Fibroblast of skin of scalp (primary cell): ENCODE measurements at regions not wholly inside any gene's neighbourhood (a gene's known extent, or its start where the extent isn't known, plus 50 kb on each side); places are given as distances from the start of the nearest gene placed in this dataset.

Experiments used
- DNase-seq: peaks from one replicate; pipeline ENCODE4 v3.0.0-alpha.2; 2013

DNA sequence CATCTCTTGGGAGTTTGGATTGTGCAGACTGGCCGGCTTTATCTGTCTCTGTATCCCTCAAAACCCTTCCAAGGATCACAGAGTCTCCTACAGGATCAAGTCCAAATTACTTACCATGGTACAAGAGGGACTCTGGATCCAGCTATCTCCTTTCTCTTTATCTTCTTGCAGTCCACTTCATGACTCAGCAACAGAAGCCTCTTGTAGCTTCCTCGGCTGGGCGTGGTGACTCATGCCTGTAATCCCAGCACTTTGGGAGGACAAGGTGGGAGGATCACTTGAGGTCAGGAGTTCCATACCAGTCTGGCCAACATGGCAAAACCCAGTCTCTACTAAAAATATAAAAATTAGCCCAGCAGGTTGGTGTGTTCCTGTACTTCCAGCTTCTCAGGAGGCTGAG lies 189.7 kb downstream of the BCAT1 start:
- DNase-seq: no peak

DNA sequence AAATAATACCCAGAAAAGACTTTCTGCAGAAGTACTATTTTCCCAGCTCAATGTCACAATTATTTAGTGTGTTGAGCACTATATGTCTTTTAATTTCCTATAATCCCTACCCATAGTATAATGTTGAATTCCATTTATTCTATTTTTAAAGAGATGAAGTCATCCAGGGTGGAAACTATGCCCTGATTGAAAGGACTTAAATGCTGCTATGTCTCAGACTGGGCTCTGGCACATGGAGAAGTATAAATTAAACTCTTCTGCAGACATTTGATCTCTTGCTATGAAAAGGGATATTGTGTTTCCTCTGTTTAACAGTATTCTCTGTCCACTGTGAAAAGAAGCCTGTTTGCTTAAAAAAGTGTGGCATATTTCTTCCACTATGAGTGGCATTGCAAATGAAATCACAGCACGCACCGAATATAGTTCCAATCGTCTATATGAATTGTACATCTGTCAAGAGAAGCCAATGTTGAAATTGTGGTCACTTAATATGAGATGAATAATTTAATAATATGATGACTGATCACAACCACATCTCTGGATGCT lies 192.3 kb downstream of the BCAT1 start:
- no peak for DNase-seq

DNA sequence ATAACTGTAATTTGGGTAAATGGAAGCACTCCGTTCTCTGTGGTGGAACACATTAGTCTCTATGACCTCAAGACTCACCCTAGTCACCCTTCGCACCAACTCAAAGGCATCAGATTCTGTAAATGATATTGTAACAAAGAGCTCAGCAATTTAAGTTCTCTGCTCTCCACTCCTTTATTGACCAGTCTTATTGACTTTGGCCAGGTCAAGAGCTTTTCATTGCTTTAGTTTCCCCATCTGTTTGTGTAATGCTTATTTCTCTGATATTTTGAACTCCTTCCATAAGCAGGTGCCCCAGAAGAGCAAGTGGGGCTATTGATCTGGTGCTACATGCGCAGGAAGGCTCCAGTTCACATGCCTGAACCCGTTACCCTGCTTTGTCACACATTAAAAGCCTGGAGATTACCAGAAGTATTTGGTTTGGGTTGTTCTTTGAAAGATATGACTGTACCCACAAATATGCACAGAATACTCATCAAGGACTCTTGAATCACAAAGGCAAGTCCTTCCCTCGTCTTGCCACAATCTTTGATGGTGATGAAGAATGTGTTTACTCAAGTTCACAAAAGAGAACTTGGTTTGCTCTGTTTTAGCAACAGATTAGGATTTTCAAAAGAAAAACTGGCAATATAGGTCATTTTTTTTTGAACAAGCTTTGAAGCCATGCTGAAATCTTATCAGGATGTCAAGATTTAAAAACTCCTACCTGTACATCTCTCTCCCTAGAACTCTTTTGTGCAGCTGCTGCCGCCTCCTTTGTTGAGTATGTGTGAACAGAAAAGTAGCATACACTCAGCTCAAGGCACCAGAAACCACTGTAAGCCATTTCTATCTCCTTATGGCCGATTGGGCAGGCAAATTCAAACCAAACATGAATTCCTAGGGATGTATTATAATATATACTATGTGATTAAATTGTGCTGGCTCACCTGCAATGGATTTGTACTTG lies 193.9 kb downstream of the BCAT1 start:
- DNase-seq: peak; percentile 78

DNA sequence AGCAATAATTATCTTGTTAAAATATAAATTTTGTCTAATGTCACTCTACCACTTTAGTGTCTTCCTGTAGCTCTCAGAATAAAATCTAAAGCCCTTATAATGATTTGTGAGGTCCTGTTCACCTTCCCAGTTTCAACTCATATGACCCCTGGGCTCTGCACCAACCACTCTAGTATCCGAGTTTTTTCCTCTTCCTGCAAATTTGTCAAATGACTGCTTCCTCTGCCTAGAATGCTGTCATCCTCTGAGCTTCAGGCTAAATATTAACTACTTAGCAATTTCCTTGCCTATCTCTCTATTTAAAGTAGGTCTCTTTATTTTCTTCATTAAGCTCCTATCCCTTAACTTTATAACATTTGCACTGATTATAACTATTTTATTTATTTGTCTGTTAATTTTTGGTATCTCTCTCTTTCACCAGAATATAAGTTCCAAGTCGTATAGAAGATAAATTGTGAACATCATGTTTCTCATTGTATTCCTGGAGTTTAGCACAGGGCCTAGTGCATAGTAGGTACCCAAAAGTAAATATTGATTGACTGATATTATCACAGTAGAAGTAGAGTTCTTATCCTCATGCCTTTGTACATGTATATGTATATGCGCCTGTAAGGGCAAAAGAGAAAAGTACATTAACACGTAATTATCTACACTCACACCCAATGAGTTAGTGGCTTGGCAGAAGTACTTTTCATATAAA lies 196.0 kb downstream of the BCAT1 start:
- no peak for DNase-seq

DNA sequence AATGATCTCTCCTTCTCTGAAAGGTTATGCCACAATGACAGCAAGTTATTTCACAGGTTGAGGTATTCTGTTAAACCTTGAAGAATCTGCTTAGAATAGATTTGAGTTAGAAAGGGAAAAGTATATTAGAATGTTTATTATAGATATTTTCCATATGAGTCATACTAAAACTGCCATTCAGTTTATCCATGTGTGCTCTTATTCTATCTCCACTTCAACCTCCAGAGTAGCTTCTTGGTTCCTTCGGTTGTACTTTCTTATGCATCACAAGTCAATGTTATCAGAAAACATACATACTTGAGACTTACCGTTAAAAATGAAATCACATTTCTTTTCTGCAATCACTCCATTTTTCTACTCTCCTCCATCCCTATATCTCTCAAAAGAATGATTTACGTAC lies 197.7 kb downstream of the BCAT1 start:
- no peak for DNase-seq

DNA sequence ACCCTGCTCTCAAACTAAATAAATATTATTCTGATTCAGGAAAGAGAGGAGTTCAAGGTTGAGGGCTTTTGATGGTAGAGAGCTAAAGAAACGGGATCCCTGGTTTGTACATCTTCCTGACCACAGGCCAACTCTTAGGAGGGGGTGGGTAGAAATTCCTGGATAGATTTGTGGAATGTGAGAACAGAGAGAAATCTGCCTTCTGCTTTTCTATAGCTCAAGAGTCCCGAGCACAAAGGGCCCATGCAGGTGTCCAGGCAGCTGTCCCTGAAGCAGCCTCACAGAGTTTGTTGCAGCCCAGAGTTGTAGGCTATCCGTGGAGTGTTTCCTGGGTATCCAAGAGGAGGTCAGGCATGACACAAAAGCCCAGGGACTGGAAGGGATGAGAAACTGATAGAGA lies 198.6 kb downstream of the BCAT1 start:
- DNase-seq: no peak

DNA sequence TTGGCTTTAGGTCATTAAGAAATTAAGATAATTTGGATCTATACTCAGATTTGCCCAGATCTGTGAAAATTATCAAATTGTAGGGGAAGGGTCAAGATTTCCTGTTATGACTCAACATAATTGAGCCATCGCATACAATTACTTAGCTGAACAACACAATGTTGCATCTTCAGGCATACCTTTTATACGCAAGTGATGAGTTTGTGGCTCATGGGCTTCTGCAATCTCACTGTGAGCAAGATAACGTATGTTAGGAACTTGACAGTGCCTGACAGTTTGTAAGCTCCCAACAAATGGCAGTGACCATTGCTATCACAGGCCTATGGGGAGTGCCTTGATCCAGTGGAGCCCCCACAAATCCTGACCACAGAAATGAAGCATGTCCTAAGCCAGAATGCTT lies 199.7 kb downstream of the BCAT1 start:
- no peak for DNase-seq

DNA sequence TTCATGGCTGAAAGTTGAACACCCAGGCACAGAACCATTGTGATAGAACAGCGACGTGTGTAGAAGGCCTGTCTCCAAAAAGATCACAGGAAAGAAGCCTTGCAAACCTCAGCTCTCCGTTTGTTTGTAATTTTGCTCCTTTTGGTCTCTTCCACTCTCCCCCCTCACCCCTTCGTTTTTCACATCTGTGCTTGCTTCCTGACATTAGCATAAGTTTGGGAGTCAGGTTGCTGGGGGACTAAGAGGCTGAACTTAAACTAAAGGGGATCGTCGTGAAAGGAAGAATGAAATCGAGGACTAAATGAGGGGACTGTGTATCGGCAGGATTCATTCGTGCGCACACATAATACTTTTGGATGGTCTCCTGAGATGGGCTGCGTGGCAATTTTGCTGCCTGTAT lies 200.6 kb downstream of the BCAT1 start:
- DNase-seq: no peak

DNA sequence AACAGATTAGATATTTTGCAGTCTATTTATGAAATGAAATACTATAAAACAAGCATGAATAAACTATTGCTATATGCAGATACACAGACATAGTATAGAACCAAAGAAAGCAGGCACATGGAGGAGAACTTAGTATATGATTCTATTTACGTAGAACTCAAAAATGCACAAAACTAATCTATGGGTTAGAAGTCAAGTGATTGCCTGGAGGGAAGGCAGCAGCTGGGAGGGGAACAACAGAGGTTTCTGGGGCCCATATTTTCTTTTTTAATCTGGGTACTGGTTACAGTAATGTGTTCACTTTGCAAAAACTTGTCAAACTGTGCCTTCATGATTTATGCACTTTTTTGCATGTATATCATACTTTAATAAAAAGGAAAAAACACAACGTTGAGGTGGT lies 202.0 kb downstream of the BCAT1 start:
- no peak for DNase-seq

DNA sequence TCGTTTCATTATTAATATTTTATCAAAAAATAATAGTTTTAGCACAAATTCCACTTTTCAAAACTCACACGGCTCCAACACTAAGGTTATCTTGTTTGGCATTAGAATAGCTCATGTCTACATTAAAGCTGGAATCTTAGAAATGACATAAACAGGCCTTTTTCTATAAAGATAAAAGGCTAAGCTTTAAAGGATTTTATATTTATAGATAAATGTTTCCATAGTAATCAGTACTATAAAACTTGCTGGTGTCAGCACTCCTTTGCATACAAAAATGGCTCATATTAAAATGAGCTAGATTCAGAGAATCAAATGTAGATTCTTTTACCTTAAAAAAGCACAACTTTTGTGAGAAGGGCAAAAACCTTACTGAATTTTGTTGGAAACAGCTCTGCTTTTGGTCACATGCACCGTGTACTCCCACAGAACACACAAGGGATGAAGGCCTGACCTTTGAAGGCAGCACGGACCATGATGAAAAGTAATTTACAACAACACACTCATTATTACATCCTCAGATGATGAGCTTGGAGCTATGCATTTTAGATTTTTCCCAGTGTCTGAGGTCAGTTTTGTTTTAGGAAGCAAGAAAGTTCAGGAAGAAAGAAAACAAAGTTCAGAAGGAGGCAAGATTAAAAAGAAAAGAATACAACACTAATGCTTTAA lies 202.8 kb downstream of the BCAT1 start:
- no peak for DNase-seq

DNA sequence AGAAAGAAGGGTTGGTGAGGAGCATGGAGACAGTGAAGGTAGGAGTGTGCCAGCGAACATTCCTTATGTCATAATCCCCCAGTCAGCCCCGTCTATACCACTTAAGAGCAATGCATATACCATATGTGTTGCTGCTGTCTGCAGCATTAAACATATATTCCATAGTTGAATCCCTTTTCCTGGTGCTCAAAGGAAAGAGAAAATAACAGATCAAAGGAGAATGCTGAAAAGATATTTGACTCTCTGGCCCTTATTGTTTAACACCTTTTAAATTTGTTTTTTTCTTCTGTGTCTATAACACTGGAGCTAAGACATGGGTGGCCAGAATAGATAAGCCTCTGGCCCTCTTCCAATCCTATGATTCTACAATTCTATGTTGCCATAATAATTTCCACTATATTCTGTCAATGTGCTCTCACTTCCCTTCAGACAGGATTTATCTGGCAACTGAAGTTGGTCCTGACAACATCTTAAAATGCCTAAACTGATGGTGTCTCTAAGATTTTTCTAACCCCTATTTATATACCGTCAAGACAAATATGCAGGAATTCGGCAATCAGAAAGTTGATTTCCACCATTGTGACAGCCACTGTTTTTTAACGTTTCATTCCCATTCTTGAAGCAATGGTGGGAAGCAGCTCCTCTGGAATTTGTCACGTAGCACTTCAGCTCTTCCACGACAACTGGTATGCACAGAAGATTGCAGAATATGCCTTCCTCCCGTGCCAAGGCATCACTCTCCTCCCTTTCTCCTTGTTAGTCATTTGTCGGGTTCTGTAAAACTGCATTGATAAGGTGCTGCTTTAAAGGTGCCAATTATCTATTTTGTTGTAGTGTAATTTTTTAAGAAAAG lies 204.7 kb downstream of the BCAT1 start:
- DNase-seq: peak; percentile 27

DNA sequence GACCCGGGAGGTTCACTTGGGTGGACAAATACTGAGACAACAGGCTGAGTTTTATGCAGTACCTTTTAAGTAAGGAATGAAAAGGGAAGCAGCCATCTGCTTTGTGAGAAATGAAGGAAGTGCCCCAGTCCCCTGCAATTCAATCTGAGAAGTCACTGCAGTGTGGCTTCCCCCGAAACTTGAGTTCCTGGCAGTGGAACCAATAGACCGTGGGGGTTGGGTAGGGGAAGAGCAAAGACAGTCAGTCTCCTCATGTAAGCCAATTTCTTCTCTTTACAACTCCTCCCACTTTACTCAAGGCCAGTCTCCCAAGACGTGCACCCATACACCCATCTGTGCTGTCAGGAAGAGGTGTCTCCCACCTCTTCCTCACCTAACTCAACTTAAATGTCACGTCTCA lies 206.5 kb downstream of the BCAT1 start:
- no peak for DNase-seq

DNA sequence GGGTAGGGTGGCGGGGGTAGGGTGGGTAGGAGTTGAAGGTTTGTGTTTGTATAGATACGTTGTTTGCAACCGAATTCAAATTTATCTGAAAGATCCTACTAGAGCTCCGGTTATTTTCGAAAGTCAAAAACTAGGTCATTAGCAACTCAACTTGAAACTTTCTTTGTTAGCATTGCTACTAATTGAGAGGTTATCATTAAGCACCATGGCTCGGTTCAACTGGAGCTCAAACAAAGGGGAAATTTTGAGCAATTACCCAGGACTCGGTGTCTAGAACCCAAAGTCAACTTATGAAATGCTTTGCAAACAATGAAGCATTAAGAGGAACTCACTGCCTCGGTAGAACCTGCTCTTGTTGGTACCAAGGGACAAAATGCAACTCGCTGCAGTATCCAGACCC lies 207.7 kb downstream of the BCAT1 start:
- no peak for DNase-seq

DNA sequence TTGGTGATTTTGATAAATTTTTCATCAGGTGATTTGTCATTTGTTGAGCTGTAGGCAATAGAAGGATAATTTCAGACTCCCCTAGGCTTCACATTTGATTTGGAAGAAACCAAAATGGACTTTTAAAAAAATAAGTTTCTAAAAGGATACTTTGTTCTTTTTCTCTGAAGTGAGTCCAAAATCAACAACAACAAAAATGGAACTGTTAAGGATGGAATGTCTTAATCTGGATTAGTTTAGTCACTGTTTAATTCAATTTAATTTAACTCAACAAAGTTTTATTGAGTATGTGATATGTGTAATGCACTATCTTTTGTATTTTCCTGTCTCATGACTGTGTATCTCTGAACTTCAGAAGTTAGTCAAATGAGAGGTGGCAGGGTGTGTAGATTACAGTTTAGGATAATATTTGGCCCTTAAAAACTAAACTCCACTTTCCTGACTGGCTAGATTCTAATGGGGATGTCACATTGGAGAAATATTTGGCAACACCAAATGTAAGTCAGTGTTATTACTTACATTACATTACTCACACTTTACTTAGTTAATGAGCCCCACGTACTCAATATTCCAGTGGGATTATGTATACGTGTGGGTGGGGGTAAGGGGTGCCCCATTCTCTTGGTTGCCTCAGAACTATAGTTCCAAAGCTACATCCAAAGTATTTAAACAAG lies 209.7 kb downstream of the BCAT1 start:
- no peak for DNase-seq

DNA sequence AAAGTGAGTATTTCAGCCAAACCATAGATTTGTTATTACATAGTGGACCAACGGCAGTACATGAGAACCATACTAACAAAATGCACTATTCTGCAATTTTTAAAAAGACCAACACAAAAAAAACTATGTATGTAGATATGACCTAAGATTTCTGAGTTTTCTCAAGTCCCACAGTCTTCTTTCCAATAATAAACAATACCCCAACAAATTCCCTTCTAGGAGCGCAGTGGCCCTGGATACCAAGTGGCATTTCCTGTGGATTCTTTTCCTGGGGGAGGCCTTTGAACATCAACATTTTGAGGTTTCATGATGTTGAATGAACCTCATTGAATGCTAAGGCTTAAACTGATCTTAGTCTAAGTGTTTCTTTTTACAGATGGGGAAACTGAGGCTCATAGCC lies 210.5 kb downstream of the BCAT1 start:
- DNase-seq: peak; percentile 58

DNA sequence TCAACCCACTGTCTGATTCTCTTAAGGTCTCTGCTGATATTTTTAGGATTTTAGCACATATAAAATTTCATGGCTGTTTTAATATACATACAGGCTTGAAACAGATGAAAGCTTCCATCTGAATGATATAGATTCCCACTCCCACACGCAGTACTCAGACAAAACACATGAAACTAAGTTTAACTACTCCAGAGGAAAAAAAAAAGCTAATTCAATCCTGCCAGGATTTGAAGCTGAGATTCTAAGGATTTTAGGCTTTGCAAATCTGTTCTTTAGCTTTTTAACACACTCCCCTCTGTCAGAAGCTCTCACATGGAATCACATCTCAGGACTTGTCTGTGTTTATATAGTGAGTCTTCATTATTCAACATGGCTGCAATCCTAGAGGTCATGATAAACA lies 217.3 kb downstream of the BCAT1 start:
- no peak for DNase-seq

DNA sequence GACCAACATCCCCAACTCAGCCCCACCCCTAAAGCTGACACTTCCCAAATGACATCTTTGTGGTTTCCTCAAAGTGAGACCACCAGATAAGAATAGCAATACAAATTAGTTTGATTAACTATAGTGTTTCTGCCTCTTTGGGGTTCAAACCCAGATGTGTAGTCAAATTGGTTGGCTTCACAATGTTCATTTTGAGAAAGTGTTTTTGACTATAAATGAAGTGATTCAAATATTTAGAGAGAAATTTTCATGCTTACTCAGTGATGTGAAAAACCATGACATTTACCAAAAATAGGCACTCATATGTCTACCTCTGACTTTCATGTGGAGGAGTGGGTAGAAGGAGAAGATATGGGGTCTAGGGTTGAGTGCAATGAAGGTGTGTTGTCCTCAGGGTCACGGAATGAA lies 218.4 kb downstream of the BCAT1 start:
- no peak for DNase-seq

DNA sequence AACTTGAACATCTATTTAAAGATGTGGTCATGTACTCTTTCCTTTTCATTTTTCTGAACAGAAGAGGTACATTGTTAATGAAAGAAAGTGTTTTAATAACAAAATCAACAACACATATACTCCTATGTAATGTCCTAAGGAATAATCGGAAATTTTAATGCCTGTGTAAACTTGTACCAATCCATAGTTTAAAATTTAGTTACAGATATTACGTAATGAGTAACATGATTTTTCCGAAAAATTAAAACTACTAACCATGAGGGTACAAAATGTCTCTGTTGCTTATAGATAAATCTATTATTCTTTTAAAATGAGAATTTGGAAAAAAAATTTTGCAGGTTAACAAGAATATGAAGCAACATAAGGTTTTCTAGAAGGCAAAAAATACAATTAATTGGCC lies 220.1 kb downstream of the BCAT1 start:
- DNase-seq: no peak

DNA sequence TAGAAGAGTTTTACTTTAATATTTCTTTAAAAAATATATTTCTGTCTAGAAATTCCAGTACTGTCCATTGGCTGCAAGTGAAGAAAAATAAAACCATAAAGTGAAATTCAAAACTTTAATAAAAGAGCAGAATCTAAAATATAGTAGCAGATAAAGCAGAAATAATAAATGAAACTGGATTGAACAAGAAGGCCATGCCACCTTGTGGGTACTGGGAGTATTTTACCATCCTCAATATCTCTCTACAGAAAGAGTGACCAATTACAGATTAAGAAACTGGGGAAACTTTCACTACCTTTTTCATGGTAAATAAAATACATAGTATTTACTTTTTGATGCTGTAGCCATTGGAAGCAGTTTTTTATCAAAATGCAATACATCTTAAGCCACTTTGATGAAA lies 220.5 kb downstream of the BCAT1 start:
- DNase-seq: no peak

DNA sequence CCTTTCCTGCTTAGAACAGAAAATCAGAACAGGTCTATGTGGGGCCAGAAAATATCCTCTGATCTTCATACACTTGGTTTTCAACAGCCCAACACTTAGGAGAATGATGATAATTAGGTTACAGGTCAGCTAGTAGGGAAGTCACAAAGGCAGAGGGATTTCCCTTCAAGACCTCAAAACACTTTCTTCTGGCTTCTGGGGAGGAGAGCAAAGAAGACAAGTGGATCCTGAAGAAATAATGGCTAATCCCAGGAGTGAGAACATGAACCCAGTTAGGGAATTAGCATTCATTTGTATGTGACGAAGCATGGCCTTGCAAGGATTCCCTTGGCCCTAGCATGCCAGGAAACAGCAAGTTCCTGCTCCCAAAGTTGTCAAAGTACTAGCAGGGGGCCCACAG lies 223.3 kb downstream of the BCAT1 start:
- no peak for DNase-seq

DNA sequence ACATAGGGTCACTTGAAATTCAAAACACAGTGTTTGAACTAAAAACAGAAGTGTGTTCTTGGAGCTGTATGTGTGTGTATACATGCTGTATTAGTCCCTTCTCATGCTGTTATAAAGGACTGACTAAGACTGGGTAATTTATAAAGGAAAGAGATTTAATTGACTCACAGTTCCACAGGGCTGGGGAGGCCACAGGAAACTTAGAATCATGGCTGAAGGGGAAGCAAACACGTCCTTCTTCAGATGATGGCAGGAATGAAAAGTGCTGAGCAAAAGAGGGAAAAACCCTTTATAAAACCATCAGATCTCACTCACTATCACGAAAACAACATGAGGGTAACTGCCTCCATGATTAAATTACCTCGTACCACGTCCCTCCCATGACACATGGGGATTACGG lies 224.1 kb downstream of the BCAT1 start:
- no peak for DNase-seq

DNA sequence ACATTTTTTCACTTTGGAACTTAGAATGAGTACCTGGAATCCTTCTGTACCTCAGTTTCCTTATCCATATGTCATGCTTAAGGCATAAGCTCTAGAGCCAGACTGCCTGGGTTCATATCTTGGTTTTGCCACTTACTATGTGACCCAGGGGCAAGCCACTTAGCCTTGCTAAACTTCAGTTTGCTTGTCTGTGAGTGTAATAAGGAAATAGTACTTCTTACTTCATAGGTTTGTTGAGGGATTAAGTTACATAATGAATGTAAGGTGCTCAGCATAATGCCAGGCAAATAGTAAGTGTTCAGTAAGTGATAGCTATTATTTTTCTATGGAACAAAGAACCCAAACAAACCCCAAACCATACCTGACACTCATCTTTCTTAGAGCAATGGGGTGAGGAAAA lies 225.1 kb downstream of the BCAT1 start:
- no peak for DNase-seq
